ENCODE measurements at regions not wholly inside any gene's neighbourhood (a gene's known extent, or its start where the extent isn't known, plus 50 kb on each side); places are given as distances from the start of the nearest gene placed in this dataset.

DNA sequence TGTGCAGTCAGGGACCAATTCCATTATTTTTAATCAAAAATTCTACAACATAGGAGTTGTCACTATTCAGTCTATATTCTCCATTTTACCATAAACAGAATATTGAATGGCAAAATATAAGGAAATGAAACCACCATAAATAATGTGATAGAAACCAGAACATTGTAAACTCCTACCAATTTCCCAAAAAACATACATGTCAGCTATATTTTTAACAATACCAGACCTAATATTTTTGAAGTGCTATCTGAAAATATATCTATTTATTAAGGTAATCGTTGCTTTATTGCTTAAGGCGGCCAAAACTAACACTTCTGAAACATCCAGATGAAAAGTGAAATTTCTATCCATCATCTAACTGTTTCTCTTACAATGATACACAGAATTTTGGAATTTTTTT, 123.0 kb upstream of the C11orf58 start:
- TF ChIP-seq GATA3 (IDR thresholded peaks at IDR 0.05; ENCODE audit: low read depth, low read length) (no peak), GATA2 (IDR thresholded peaks at IDR 0.05; ENCODE audit: low read depth, low read length) (no peak)
